Osteocyte (in vitro differentiated cells): ENCODE measurements at regions not wholly inside any gene's neighbourhood (a gene's known extent, or its start where the extent isn't known, plus 50 kb on each side); places are given as distances from the start of the nearest gene placed in this dataset.

Experiments
- DNase-seq: peaks from one replicate; pipeline ENCODE4 v3.0.0; 2021; ENCODE audit warnings: mixed read lengths; ENCODE audit not compliant: unreplicated experiment; ENCODE audit errors: extremely low spot score
- H3K27ac Mint-ChIP-seq: one replicate; pipeline ENCODE4 v1.8.0; 2021; ENCODE audit warnings: mild to moderate bottlenecking, mixed read lengths; ENCODE audit not compliant: unreplicated experiment
- H3K27me3 Mint-ChIP-seq: one replicate; pipeline ENCODE4 v1.8.0; 2021; ENCODE audit warnings: mixed read lengths; ENCODE audit not compliant: unreplicated experiment
- H3K36me3 Mint-ChIP-seq: one replicate; pipeline ENCODE4 v1.8.0; 2021; ENCODE audit warnings: mixed read lengths; ENCODE audit not compliant: unreplicated experiment
- H3K4me1 Mint-ChIP-seq: one replicate; pipeline ENCODE4 v1.8.0; 2021; ENCODE audit warnings: mixed read lengths; ENCODE audit not compliant: unreplicated experiment
- H3K4me3 Mint-ChIP-seq: one replicate; pipeline ENCODE4 v1.8.0; 2021; ENCODE audit warnings: mild to moderate bottlenecking, moderate library complexity, mixed read lengths; ENCODE audit not compliant: unreplicated experiment
- H3K9me3 Mint-ChIP-seq: one replicate; pipeline ENCODE4 v1.8.0; 2021; ENCODE audit warnings: mixed read lengths; ENCODE audit not compliant: unreplicated experiment
- TF ChIP-seq, protein P1 (sequence below): fragments of 200-600 bp; sonication (generic); IDR thresholded peaks from 2 replicates; pipeline ENCODE4 v1.5.0; 2021; ENCODE audit warnings: antibody characterized with exemption, mild to moderate bottlenecking, moderate library complexity

DNA sequence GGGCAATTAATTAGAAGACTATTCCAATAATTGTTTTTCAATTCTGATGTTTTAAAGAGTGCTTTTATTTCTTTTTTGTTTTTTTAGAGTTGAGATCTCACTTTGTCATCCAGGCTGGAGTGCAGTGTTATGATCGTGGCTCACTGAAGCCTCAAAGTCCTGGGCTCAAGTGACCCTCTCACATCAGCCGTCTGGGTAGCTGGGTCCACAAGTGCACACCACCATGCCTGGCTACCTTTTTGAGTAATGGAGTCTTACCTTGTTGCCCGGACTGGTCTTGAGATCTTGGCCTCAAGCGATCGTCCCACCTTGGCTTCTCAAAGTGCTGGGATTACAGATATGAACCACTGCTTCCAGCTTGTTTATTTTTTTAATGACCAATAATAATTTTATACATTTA, 207.8 kb downstream of the NDFIP2 start:
- Mint-ChIP-seq H3K4me1 (no peaks in the 10 kb centered on the region), H3K9me3 (peaks cover 3% of the 10 kb centered on the region), H3K27ac (no peak overlapping the region), H3K4me3 (no peak overlapping the region), H3K36me3 (no peaks in the 10 kb centered on the region), H3K27me3 (no peaks in the 10 kb centered on the region)
- TF ChIP-seq, protein P1, sequence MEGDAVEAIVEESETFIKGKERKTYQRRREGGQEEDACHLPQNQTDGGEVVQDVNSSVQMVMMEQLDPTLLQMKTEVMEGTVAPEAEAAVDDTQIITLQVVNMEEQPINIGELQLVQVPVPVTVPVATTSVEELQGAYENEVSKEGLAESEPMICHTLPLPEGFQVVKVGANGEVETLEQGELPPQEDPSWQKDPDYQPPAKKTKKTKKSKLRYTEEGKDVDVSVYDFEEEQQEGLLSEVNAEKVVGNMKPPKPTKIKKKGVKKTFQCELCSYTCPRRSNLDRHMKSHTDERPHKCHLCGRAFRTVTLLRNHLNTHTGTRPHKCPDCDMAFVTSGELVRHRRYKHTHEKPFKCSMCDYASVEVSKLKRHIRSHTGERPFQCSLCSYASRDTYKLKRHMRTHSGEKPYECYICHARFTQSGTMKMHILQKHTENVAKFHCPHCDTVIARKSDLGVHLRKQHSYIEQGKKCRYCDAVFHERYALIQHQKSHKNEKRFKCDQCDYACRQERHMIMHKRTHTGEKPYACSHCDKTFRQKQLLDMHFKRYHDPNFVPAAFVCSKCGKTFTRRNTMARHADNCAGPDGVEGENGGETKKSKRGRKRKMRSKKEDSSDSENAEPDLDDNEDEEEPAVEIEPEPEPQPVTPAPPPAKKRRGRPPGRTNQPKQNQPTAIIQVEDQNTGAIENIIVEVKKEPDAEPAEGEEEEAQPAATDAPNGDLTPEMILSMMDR: no peak
- no peak for DNase-seq

DNA sequence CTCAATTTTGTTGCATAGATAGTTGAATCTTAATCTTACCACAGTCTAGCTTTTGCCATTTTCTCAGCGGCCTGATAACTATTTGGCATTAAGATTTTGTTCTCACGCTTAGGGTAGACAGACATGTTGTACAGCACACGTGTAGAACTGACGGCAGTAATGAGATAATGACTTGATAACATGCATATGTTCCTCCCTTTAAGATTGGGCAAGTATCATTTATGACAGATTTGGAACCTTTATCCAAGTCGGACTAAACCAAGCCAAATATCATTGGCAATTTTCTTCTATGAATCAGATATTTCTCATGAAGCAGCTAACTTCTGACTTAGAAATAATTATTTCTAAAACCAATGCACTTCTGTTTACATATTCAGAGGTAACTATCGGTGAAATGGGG, 205.5 kb downstream of the NDFIP2 start:
- H3K36me3 Mint-ChIP-seq: peaks cover 3% of the 10 kb centered on the region
- no peaks in the 10 kb centered on the region for H3K27me3 Mint-ChIP-seq
- TF ChIP-seq, protein P1: no peak
- peaks cover 7% of the 10 kb centered on the region for H3K9me3 Mint-ChIP-seq
- no peak overlapping the region for H3K4me3 Mint-ChIP-seq
- no peaks in the 10 kb centered on the region for H3K4me1 Mint-ChIP-seq
- no peak overlapping the region for H3K27ac Mint-ChIP-seq
- DNase-seq: no peak

DNA sequence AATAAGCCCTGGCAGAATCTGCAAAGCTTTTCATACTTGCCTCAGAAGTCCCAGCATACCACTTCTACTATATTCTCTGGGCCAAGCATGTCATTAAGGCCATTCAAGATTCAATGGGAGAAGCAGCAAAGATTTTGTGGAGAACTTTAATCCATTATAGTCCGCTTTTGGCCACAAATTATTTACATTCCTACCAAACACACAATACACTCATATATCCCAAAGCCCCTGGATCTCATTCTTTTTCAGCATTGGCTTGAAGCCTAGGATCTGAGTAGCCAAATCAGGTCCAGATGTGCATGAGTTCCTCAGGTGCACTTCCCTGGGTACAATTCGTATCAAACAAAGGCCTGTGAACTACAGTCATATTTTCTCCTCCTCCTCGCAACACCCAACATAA, 203.4 kb downstream of the NDFIP2 start:
- no peak for DNase-seq
- no peaks in the 10 kb centered on the region for H3K27me3 Mint-ChIP-seq
- peaks cover 3% of the 10 kb centered on the region for H3K36me3 Mint-ChIP-seq
- peaks cover 7% of the 10 kb centered on the region for H3K9me3 Mint-ChIP-seq
- TF ChIP-seq, protein P1: no peak
- H3K4me1 Mint-ChIP-seq: peaks cover under 1% of the 10 kb centered on the region
- no peak overlapping the region for H3K27ac Mint-ChIP-seq
- H3K4me3 Mint-ChIP-seq: no peak overlapping the region

DNA sequence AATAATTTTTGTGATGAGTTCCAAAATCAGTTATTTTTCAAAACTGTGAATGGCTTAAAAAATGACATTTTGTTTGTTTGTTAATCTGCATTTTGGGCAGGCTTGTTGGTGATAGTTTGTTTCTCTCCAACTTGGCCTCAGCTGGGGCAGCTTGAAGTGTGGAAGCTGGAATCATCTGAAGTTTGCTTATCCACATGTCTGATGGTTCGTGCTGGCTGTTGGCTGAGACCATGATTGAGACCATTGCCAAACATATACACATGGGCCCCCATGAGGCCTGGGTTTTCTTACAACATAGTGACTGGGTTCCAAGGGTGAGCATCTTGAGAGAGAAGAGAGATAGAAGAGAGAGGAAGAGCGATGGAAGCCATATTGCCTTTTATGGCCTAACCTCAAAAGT, 201.2 kb downstream of the NDFIP2 start:
- Mint-ChIP-seq H3K4me1 (peaks cover 14% of the 10 kb centered on the region), H3K27ac (no peak overlapping the region), H3K9me3 (peaks cover 4% of the 10 kb centered on the region), H3K27me3 (no peaks in the 10 kb centered on the region), H3K4me3 (no peak overlapping the region), H3K36me3 (peaks cover 3% of the 10 kb centered on the region)
- no peak for DNase-seq
- TF ChIP-seq, protein P1: no peak

DNA sequence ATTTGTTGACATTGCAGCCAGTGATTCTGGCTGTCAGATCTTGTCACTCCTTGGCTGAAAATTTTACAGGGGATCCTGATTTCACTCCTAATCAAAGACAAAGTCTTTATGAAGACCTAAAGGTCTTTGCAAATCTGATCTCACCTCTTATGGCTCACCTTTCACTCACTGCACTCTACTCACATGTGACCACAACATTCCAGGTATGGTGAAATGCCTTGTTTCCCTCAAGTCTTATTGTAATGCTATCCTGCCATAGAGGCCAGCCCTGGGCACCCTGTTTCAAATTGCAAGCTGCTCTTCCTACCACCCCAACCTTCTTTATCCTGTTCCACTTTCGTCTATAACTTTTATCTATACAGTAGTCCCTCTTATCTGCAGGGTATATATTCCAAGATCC, 200.1 kb downstream of the NDFIP2 start:
- Mint-ChIP-seq H3K27me3 (no peaks in the 10 kb centered on the region), H3K9me3 (peaks cover 4% of the 10 kb centered on the region), H3K4me3 (no peak overlapping the region), H3K4me1 (peaks cover 14% of the 10 kb centered on the region), H3K36me3 (peaks cover 3% of the 10 kb centered on the region), H3K27ac (no peak overlapping the region)
- TF ChIP-seq, protein P1: no peak
- DNase-seq: no peak
